OCI-LY1 (cell line): ENCODE measurements at regions not wholly inside any gene's neighbourhood (a gene's known extent, or its start where the extent isn't known, plus 50 kb on each side); places are given as distances from the start of the nearest gene placed in this dataset.

ENCODE experiments used
- EZH2 ChIP-seq: fragments of 200-600 bp; sonication (generic), shearing (Covaris generic); IDR thresholded peaks from 2 replicates; pipeline ENCODE4 v1.8.0; 2017; ENCODE audit warnings: borderline replicate concordance, mixed run types, mild to moderate bottlenecking, antibody characterized with exemption, low read length, moderate library complexity, mixed read lengths
- TF ChIP-seq, protein P1 (sequence below): fragments of 200-600 bp; sonication (generic), shearing (Covaris generic); IDR thresholded peaks from 2 replicates; pipeline ENCODE4 v1.5.1; 2017; ENCODE audit warnings: mild to moderate bottlenecking, antibody characterized with exemption, low read length, moderate library complexity, mixed read lengths

DNA sequence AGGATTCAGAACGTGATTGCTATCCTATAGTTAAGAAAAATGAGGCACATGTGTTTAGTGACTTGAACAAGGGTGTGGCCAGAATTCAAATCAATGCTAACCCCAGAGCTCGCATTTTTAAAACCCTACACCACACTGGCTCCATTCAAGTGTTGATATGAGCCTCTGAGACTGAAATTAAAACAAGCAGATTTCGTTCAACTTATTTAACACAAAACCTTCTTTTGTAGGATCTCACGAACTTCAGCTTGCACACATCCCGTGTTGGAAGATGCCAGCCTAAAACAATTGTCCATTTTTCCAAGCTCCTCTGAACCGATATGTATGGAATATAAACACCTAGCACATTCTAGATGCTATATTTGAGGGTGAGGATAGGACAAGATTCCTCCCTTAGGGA, 231.0 kb upstream of the IRX5 start:
- TF ChIP-seq, protein P1, sequence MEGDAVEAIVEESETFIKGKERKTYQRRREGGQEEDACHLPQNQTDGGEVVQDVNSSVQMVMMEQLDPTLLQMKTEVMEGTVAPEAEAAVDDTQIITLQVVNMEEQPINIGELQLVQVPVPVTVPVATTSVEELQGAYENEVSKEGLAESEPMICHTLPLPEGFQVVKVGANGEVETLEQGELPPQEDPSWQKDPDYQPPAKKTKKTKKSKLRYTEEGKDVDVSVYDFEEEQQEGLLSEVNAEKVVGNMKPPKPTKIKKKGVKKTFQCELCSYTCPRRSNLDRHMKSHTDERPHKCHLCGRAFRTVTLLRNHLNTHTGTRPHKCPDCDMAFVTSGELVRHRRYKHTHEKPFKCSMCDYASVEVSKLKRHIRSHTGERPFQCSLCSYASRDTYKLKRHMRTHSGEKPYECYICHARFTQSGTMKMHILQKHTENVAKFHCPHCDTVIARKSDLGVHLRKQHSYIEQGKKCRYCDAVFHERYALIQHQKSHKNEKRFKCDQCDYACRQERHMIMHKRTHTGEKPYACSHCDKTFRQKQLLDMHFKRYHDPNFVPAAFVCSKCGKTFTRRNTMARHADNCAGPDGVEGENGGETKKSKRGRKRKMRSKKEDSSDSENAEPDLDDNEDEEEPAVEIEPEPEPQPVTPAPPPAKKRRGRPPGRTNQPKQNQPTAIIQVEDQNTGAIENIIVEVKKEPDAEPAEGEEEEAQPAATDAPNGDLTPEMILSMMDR: no peak
- no peak for TF ChIP-seq EZH2
